SIG-M5 treated with dmso at 0.1 percent for 504 hours (cell line): ENCODE measurements at regions not wholly inside any gene's neighbourhood (a gene's known extent, or its start where the extent isn't known, plus 50 kb on each side); places are given as distances from the start of the nearest gene placed in this dataset.

Source experiments
- DNase-seq: peaks from one replicate; lab custom pipeline; 2025; ENCODE audit not compliant: unreplicated experiment; lab: John Stamatoyannopoulos, UW

GRCh38 chr6:10305790-10306415 is 109.0 kb downstream of the TFAP2A start:
- DNase-seq, result no peak

GRCh38 chr6:10303608-10304506 is 111.0 kb downstream of the TFAP2A start:
- no peak for DNase-seq

- no peak for DNase-seq
These were observed 112.2 kb downstream of the TFAP2A start for GRCh38 chr6:10302566-10303235.

- no peak for DNase-seq
These were observed 114.8 kb downstream of the TFAP2A start for GRCh38 chr6:10300071-10300470.

GRCh38 chr6:10297832-10298231 is 117.0 kb downstream of the TFAP2A start:
- no peak for DNase-seq

- DNase-seq, result no peak
These were observed 136.1 kb downstream of the TFAP2A start for GRCh38 chr6:10278746-10279145.

GRCh38 chr6:10276660-10277287 is 138.1 kb downstream of the TFAP2A start:
- no peak for DNase-seq

GRCh38 chr6:10276106-10276505 is 138.8 kb downstream of the TFAP2A start:
- DNase-seq, result no peak

- DNase-seq, result no peak
These were observed 142.3 kb downstream of the TFAP2A start for GRCh38 chr6:10272591-10272990.

- no peak for DNase-seq
These were observed 142.9 kb downstream of the TFAP2A start for GRCh38 chr6:10271982-10272381.

- no peak for DNase-seq
These were observed 144.9 kb downstream of the TFAP2A start for GRCh38 chr6:10269814-10270472.

- DNase-seq, result no peak
These were observed 146.1 kb downstream of the TFAP2A start for GRCh38 chr6:10268611-10269310.

GRCh38 chr6:10268111-10268510 is 146.8 kb downstream of the TFAP2A start:
- DNase-seq, result no peak

GRCh38 chr6:10266462-10266861 is 148.4 kb downstream of the TFAP2A start:
- no peak for DNase-seq

GRCh38 chr6:10266061-10266460 is 148.8 kb downstream of the TFAP2A start:
- no peak for DNase-seq

- DNase-seq, result no peak
These were observed 152.4 kb downstream of the TFAP2A start for GRCh38 chr6:10262505-10262904.

GRCh38 chr6:10259671-10260070 is 155.2 kb downstream of the TFAP2A start:
- DNase-seq, result no peak

GRCh38 chr6:10258341-10258740 is 156.5 kb downstream of the TFAP2A start:
- DNase-seq, result no peak

GRCh38 chr6:10256113-10256690 is 158.7 kb downstream of the TFAP2A start:
- DNase-seq, result no peak

GRCh38 chr6:10250655-10251220 is 164.1 kb downstream of the TFAP2A start:
- DNase-seq, result no peak
